Activated effector memory CD4-positive, alpha-beta T cell treated with anti-CD3 and anti-CD28 coated beads, Interleukin-2, amount 50 U/mL, for 16 hours (primary cell): ENCODE measurements at regions not wholly inside any gene's neighbourhood (a gene's known extent, or its start where the extent isn't known, plus 50 kb on each side); places are given as distances from the start of the nearest gene placed in this dataset.
"Not testable (repeated sequence)": the region's sequence is repeated elsewhere in the genome, so short reads cannot be mapped to it uniquely, and the experiment has no call there.

Experiments used
- DNase-seq: peaks from one replicate; pipeline ENCODE4 v3.0.0-alpha.2; 2020

DNA sequence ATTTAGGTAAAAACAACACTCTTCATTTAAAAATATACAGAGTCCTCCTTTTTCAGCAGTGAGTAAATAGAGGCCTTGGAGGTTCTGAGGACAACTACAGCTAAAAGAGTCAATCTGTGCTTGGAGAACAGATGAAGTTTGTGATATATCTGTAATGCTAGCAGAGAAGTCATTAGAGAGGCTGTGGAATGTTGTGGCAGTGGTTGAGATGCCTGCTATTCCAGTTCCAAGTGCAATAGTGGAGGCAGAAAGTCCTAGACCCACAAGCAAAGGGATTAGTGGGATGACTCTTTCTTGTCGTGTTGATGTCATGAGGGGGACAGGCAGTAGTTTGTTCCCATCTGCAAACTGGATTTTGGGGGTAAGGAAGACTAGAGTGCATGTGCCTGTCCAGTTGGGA lies 62.1 kb upstream of the EZR start:
- DNase-seq, result not testable (repeated sequence)

DNA sequence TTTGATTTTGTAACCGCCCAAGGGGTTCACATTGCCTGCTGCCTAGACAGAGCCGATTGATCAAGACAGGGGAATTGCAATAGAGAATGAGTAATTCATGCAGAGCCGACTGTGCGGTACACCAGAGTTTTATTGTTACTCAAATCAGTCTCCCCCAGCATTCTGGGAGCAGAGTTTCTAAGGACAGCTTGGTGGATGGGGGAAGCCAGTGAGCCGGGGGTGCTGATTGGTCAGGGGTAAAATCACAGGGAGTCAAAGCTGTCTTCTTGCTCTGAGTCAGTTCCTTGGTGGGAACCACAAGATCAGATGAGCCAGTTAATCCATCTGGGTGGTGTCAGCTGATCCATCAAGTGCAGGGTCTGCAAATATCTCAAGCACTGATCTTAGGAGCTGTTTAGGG lies 60.0 kb upstream of the EZR start:
- peak; percentile 77 for DNase-seq

DNA sequence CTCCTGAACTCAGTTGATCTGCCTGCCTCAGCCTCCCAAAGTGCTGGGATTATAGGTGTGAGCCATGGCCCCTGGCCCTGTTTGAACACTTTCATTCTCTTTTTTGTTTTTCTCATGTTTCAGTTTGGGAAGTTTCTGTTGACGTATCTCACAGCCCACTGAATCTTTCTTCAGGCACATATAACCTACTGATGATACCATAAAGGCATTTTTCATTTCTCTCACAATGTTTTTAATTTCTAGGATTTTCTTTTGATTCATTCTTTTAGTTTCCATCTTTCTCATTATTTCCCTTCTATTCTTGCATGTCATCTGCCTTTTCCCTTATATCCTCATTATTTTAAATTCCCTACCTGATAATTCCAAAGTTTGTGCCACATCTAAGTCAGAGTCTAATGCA lies 58.5 kb upstream of the EZR start:
- no peak for DNase-seq

DNA sequence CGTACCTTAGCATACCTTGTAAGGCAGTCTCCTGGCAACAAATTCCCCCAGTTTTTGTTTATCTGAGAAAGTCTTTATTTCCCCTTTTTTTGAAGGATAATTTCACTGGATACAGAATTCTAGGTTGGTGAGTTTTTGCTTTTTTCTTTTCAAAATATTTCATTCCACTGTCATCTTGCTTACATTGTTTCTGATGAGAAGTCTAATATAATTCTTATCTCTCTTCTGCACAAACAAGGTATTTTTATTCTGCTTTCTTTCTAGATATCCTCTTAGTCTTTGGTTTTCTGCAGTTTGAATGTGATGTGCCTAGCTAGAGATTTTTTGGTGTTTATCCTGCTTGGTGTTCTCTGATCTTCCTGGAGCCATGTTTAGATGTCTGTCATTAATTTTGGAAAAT lies 57.7 kb upstream of the EZR start:
- DNase-seq, result no peak

DNA sequence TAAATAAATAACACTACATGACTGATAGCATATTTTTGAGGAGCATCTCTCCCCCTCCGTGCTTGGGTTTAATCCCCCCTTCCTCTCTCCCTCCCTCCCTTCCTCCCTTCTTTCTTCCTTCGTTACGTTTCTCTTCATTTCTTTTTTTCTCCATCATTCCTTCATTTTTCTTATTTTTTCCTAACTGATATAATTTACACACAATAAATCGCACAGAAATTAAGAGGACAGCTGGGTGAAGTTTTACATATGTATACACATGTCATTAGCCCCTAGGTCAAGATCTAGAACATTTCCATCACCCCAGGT lies 51.4 kb upstream of the EZR start:
- DNase-seq, result no peak

DNA sequence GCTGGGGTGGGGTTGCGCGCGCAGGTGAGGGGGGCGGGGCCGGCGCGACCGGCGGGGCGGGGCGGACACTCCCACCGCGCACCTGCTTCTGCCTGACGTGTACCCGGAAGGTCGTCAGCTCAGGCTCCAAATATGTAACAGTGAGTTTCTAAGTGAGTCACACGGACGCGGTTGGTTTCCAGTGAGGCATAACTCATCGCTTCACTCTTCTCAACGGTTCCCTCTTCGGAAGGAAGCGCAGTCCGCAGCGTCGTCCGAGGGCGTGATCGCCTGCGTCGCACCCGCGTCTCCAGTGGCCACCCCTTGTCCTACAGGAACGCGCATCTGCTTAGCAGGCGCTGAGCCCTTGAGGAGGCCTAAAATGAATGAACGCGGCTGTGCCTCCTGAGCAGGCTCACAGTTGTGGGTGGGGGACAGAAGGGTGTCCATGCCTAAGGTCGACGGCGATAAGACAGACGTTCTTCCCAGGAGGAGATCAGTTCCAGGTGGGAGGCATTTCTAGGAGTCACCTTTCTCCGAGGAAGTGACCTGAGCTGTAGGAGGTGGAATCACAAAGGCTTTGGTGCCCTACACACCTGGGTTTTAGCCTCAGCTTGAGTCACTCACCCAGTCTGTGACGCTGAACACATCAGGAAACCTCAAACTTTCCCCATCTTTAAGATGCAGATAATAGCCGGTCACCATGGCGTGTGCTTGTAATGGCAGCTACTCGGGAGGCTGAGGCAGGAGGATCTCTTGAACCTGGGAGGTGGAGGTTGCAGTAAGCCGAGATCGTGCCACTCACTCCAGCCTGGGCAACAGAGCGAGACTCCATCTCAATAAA lies 50.9 kb upstream of the EZR start:
- no peak for DNase-seq

DNA sequence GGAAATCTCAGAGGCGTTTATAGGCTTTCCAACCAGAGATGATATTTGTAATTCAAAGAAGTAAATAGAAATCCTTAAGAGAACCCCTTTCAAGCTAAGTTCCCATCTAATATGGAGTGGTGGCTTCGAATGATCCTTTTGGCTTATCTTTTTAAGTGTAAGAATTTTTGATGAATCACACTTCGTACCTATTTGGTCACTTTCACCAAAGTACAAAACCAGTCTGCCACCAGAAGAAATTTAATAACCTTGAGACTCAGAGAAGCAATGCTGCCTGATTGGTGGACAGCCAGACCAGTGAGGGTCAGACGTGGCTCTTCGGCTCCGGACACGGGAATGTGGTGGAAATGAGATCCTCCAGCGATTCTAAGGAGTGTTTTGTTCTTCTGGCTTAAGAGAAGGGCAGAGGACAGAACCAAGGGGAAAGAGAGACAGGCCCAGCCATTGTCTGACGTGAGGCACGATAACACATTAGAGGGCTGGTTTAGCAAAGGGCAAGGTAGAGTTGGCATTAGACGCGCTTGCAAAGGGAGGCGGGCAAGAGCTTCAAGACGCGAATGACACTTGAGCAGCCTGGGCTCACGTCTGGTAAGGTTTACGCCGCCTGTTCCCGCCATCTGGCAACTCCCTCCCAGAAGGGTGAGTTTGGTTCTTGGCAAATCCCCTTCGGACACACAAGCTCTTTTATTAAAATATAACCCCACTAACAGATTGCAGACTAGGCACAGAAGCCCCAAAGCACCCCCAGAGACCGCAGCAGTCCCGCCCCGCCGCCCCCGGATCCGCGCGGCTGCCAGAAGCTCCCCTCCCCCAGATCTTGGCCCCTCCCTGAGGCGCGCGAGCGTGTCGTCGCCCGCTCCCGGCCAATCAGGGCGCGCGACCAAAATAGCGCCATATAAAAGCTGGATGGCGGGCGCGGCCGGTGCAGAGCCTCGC lies 50.0 kb upstream of the EZR start:
- DNase-seq, result peak; percentile 99
